Gastroesophageal sphincter (tissue), 3 donors: ENCODE measurements at regions not wholly inside any gene's neighbourhood (a gene's known extent, or its start where the extent isn't known, plus 50 kb on each side); places are given as distances from the start of the nearest gene placed in this dataset.

Source experiments
- CTCF ChIP-seq, 4 experiments: fragments of 200-600 bp in 2 of 4; fragments of 450-650 bp in 2 of 4; sonication (generic) in 1 of 4; IDR thresholded peaks; one replicate each; pipeline ENCODE4 v1.5.1; 2017 to 2019; ENCODE audit warnings: antibody characterized with exemption in 4 of 4, mild to moderate bottlenecking in 2 of 4, moderate library complexity in 2 of 4
- EP300 ChIP-seq: sonication (generic); formaldehyde crosslinking; IDR thresholded peaks from one replicate; pipeline ENCODE4 v1.6.1; 2017; ENCODE audit warnings: antibody characterized with exemption, mild to moderate bottlenecking

GRCh38 chr21:39007532-39007931 lies 175.7 kb downstream of the PSMG1 start:
- TF ChIP-seq CTCF (IDR thresholded peaks at IDR 0.05) (no peak), EP300 (no peak)
